PC-3 (cell line): ENCODE measurements at regions not wholly inside any gene's neighbourhood (a gene's known extent, or its start where the extent isn't known, plus 50 kb on each side); places are given as distances from the start of the nearest gene placed in this dataset.
"Not testable (repeated sequence)": the region's sequence is repeated elsewhere in the genome, so short reads cannot be mapped to it uniquely, and the experiment has no call there.

Source experiments
- ATAC-seq: fragments of 200-7000 bp; cut with Tn5 transposase; 2 replicates; pipeline ENCODE4 v1.9.1; 2020; ENCODE audit warnings: mild to moderate bottlenecking, moderate library complexity
- BruUV-seq: library from RNA; stranded (reverse); fragments of 400-500 nt; replicated peaks from 2 replicates; lab custom pipeline; 2021; lab: Mats Ljungman, UMichigan
- CTCF ChIA-PET: fragments of 300-600 bp; sonication (Branson Sonifier 250); formaldehyde crosslinking; loops from one replicate; lab custom pipeline; 2022; ENCODE audit warnings: antibody characterized with exemption; lab: Charles Lee
- POLR2A ChIA-PET: fragments of 300-600 bp; sonication (Branson Sonifier 250); formaldehyde crosslinking; loops from one replicate; lab custom pipeline; 2022; ENCODE audit warnings: antibody characterized with exemption; ENCODE audit not compliant: unreplicated experiment; lab: Charles Lee
- DNase-seq: peaks from one replicate; pipeline ENCODE4 v3.0.0-alpha.2; 2015
- H2AFZ ChIP-seq: fragments of 300-600 bp; sonication (generic); 2 replicates; pipeline ENCODE4 v1.6.0; 2016; ENCODE audit warnings: antibody characterized with exemption, low read length
- H3F3A ChIP-seq: fragments of 300-600 bp; sonication (generic); one replicate; pipeline ENCODE4 v1.6.0; 2017; ENCODE audit warnings: antibody characterized with exemption, low read length, control low read depth, mild to moderate bottlenecking; ENCODE audit not compliant: unreplicated experiment
- H3K27ac ChIP-seq: fragments of 300-600 bp; sonication (generic); 2 replicates; pipeline ENCODE4 v1.5.1; 2016; ENCODE audit warnings: mild to moderate bottlenecking, low read length
- H3K27me3 ChIP-seq: fragments of 300-600 bp; sonication (generic); 2 replicates; pipeline ENCODE4 v1.6.1; 2016; ENCODE audit warnings: low read length, mixed read lengths
- H3K36me3 ChIP-seq: fragments of 300-600 bp; sonication (generic); 2 replicates; pipeline ENCODE4 v1.6.1; 2016; ENCODE audit warnings: low read depth, mixed run types, low read length, mixed read lengths
- H3K4me1 ChIP-seq: fragments of 300-600 bp; sonication (generic); 2 replicates; pipeline ENCODE4 v1.5.1; 2016; ENCODE audit warnings: low read length; ENCODE audit not compliant: insufficient read depth
- H3K4me2 ChIP-seq: fragments of 300-600 bp; sonication (generic); 2 replicates; pipeline ENCODE4 v1.6.0; 2016; ENCODE audit warnings: low read length
- H3K4me3 ChIP-seq: fragments of 300-600 bp; sonication (generic); 2 replicates; pipeline ENCODE4 v1.5.1; 2016; ENCODE audit warnings: mild to moderate bottlenecking, low read length, mixed read lengths
- H3K79me2 ChIP-seq: fragments of 300-600 bp; sonication (generic); 2 replicates; pipeline ENCODE4 v1.6.1; 2017; ENCODE audit warnings: low read length, mixed read lengths
- H3K9ac ChIP-seq: fragments of 300-600 bp; sonication (generic); 2 replicates; pipeline ENCODE4 v1.6.0; 2016; ENCODE audit warnings: mild to moderate bottlenecking, low read length
- H3K9me2 ChIP-seq: fragments of 300-600 bp; sonication (generic); replicated peaks from 2 replicates; pipeline ENCODE4 v1.6.1; 2016; ENCODE audit warnings: mixed run types, low read length, mixed read lengths
- H3K9me3 ChIP-seq: fragments of 300-600 bp; sonication (generic); 2 replicates; pipeline ENCODE4 v1.6.1; 2016; ENCODE audit warnings: low read length, mixed read lengths
- H4K20me1 ChIP-seq: fragments of 300-600 bp; sonication (generic); 2 replicates; pipeline ENCODE4 v1.6.1; 2016; ENCODE audit warnings: low read length, mixed read lengths
- CTCF ChIP-seq: fragments of 300-600 bp; sonication (generic); conservative IDR thresholded peaks from 2 replicates; pipeline ENCODE4 v1.5.1; 2017; ENCODE audit warnings: antibody characterized with exemption, low read depth, mild to moderate bottlenecking, low read length
- EZH2 ChIP-seq: fragments of 300-600 bp; sonication (generic); IDR thresholded peaks from one replicate; pipeline ENCODE4 v1.6.1; 2017; ENCODE audit warnings: antibody characterized with exemption, mild to moderate bottlenecking, low read length; ENCODE audit not compliant: unreplicated experiment
- EZH2phosphoT487 ChIP-seq: fragments of 300-600 bp; sonication (generic); IDR thresholded peaks from 2 replicates; pipeline ENCODE4 v1.6.1; 2018; ENCODE audit warnings: mild to moderate bottlenecking, antibody characterized with exemption, low read length, borderline replicate concordance
- intact Hi-C: fragments of 100-400 bp; cut with micrococcal nuclease; formaldehyde crosslinking; loops from 2 replicates; pipeline ENCODE4 v1.9.0; 2023

- no peaks in the 10 kb centered on the region for H3K9me3 ChIP-seq
- no peak for DNase-seq
- TF ChIP-seq EZH2phosphoT487 = no peak
These were observed 139.2 kb downstream of the ASMT start for GRCh38 chrX:1754077-1754476.

GRCh38 chrX:1763294-1763693 is 148.4 kb downstream of the ASMT start:
- Histone ChIP-seq H3K9me3 (no peaks in the 10 kb centered on the region; the same call in 1 of the 2 replicates), H3K27me3 (no peaks in the 10 kb centered on the region), H3K36me3 (no peaks in the 10 kb centered on the region), H4K20me1 (no peaks in the 10 kb centered on the region), H3K79me2 (no peaks in the 10 kb centered on the region), H3K27ac (no peak overlapping the region), H3K4me2 (no peak overlapping the region), H3K9ac (no peak overlapping the region), H3K9me2 (no peaks in the 10 kb centered on the region), H3K4me1 (no peaks in the 10 kb centered on the region), H3F3A (no peaks in the 10 kb centered on the region), H3K4me3 (no peak overlapping the region), H2AFZ (no peak overlapping the region)
- intact Hi-C loops = no loop called here
- ChIA-PET POLR2A (no interaction called here), CTCF (no interaction called here)
- no TSS peak for BruUV-seq
- no peak for ATAC-seq
- TF ChIP-seq EZH2phosphoT487 (no peak), CTCF (no peak), EZH2 (no peak)
- no peak for DNase-seq

More at GRCh38 chrX:1754077-1754476, 139.2 kb downstream of the ASMT start:
- no peak for ATAC-seq
- Histone ChIP-seq H3K9ac (no peak overlapping the region), H3K79me2 (no peaks in the 10 kb centered on the region), H4K20me1 (no peaks in the 10 kb centered on the region), H2AFZ (no peak overlapping the region), H3K4me3 (no peak overlapping the region), H3K27ac (no peak overlapping the region), H3F3A (no peaks in the 10 kb centered on the region), H3K4me1 (no peaks in the 10 kb centered on the region), H3K27me3 (peaks cover 26% of the 10 kb centered on the region), H3K4me2 (no peak overlapping the region), H3K9me2 (no peaks in the 10 kb centered on the region), H3K36me3 (no peaks in the 10 kb centered on the region)
- BruUV-seq = no TSS peak
- intact Hi-C loops = no loop called here
- ChIA-PET POLR2A (no interaction called here), CTCF (no interaction called here)

- H4K20me1 ChIP-seq, H3K4me2 ChIP-seq, H2AFZ ChIP-seq, BruUV-seq, POLR2A ChIA-PET, H3K9ac ChIP-seq, H3K79me2 ChIP-seq, H3K9me2 ChIP-seq, H3F3A ChIP-seq, H3K27me3 ChIP-seq, DNase-seq, H3K9me3 ChIP-seq, H3K4me1 ChIP-seq, CTCF ChIA-PET, intact Hi-C loops, ATAC-seq, H3K4me3 ChIP-seq, H3K36me3 ChIP-seq, H3K27ac ChIP-seq: not testable (repeated sequence)
These were observed 150.1 kb downstream of the ASMT start for GRCh38 chrX:1764883-1765364.

GRCh38 chrX:1767026-1767425 is 152.2 kb downstream of the ASMT start:
- TF ChIP-seq EZH2phosphoT487 = no peak
- TF ChIP-seq EZH2 = no peak
- no peak for TF ChIP-seq CTCF
- Histone ChIP-seq H3K9ac (no peak overlapping the region), H3F3A (no peaks in the 10 kb centered on the region), H4K20me1 (no peaks in the 10 kb centered on the region), H3K4me2 (no peak overlapping the region), H3K27ac (no peak overlapping the region), H3K36me3 (no peaks in the 10 kb centered on the region), H3K4me1 (no peaks in the 10 kb centered on the region), H3K79me2 (no peaks in the 10 kb centered on the region), H3K27me3 (peaks cover 10% of the 10 kb centered on the region), H3K4me3 (no peak overlapping the region), H2AFZ (no peak overlapping the region), H3K9me3 (no peaks in the 10 kb centered on the region; the same call in 1 of the 2 replicates), H3K9me2 (no peaks in the 10 kb centered on the region)
- intact Hi-C loops = no loop called here
- BruUV-seq = no TSS peak
- ATAC-seq = no peak
- POLR2A ChIA-PET = no interaction called here
- DNase-seq = no peak
- CTCF ChIA-PET = no interaction called here
